Testis (tissue), 2 donors: ENCODE measurements at regions not wholly inside any gene's neighbourhood (a gene's known extent, or its start where the extent isn't known, plus 50 kb on each side); places are given as distances from the start of the nearest gene placed in this dataset.

Experiments used
- POLR2A ChIP-seq: fragments of 450-650 bp; IDR thresholded peaks from one replicate; pipeline ENCODE4 v1.6.1; 2017; ENCODE audit warnings: antibody characterized with exemption, mild to moderate bottlenecking, moderate library complexity
- TF ChIP-seq, protein P1 (sequence below), 3 experiments: fragments of 450-650 bp in 2 of 3; fragments of 200-600 bp in 1 of 3; sonication (generic) in 1 of 3; IDR thresholded peaks; one replicate each; pipeline ENCODE4 v1.5.1; 2016 to 2019; ENCODE audit warnings: antibody characterized with exemption in 3 of 3, mild to moderate bottlenecking in 2 of 3, moderate library complexity in 1 of 3

DNA sequence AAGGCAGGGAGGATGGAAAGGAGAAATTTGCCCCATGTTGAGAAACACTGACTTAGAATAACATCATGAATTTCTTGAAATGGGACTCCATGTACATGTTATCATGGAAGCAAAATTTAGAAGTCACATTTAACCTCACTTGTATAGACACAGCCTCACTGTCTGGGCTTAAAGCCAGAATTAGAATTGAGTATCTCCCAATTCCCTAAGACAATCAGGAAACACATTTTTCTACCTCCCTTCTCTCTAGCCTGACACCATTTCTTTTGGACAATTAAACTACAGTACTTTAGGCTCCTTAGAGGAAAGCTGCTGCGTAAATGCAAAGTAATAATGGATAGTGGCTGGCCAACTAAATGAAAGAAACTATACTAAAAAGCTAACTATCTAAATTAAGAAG lies 795.5 kb downstream of the C12orf50 start:
- TF ChIP-seq, protein P1, sequence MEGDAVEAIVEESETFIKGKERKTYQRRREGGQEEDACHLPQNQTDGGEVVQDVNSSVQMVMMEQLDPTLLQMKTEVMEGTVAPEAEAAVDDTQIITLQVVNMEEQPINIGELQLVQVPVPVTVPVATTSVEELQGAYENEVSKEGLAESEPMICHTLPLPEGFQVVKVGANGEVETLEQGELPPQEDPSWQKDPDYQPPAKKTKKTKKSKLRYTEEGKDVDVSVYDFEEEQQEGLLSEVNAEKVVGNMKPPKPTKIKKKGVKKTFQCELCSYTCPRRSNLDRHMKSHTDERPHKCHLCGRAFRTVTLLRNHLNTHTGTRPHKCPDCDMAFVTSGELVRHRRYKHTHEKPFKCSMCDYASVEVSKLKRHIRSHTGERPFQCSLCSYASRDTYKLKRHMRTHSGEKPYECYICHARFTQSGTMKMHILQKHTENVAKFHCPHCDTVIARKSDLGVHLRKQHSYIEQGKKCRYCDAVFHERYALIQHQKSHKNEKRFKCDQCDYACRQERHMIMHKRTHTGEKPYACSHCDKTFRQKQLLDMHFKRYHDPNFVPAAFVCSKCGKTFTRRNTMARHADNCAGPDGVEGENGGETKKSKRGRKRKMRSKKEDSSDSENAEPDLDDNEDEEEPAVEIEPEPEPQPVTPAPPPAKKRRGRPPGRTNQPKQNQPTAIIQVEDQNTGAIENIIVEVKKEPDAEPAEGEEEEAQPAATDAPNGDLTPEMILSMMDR (IDR thresholded peaks at IDR 0.05): no peak
- TF ChIP-seq POLR2A: no peak
